ENCODE measurements at regions not wholly inside any gene's neighbourhood (a gene's known extent, or its start where the extent isn't known, plus 50 kb on each side); places are given as distances from the start of the nearest gene placed in this dataset.

GRCh38 chr6:22670605-22671004 is 101.2 kb downstream of the HDGFL1 start:
- DNase-seq: no peak

GRCh38 chr6:22673474-22673873 is 104.1 kb downstream of the HDGFL1 start:
- no peak for DNase-seq

GRCh38 chr6:22680950-22681349 is 111.6 kb downstream of the HDGFL1 start:
- DNase-seq: no peak

GRCh38 chr6:22681761-22682160 is 112.4 kb downstream of the HDGFL1 start:
- DNase-seq: no peak

- no peak for DNase-seq
Measured at GRCh38 chr6:22682979-22683378, 113.6 kb downstream of the HDGFL1 start.

GRCh38 chr6:22690446-22690845 is 121.1 kb downstream of the HDGFL1 start:
- DNase-seq: no peak

- DNase-seq: no peak
Measured at GRCh38 chr6:22694092-22694724, 124.8 kb downstream of the HDGFL1 start.

GRCh38 chr6:22696481-22696880 is 127.1 kb downstream of the HDGFL1 start:
- no peak for DNase-seq

- no peak for DNase-seq
Measured at GRCh38 chr6:22697306-22697705, 127.9 kb downstream of the HDGFL1 start.

GRCh38 chr6:22699151-22699550 is 129.8 kb downstream of the HDGFL1 start:
- no peak for DNase-seq

- DNase-seq: no peak
Measured at GRCh38 chr6:22706651-22707050, 137.3 kb downstream of the HDGFL1 start.

GRCh38 chr6:22708469-22708868 is 139.1 kb downstream of the HDGFL1 start:
- DNase-seq: no peak

- no peak for DNase-seq
Measured at GRCh38 chr6:22709803-22710202, 140.4 kb downstream of the HDGFL1 start.

- DNase-seq: no peak
Measured at GRCh38 chr6:22716721-22717120, 147.4 kb downstream of the HDGFL1 start.

- DNase-seq: peak; percentile 65
Measured at GRCh38 chr6:22717915-22718314, 148.5 kb downstream of the HDGFL1 start.

- no peak for DNase-seq
Measured at GRCh38 chr6:22722913-22723312, 153.5 kb downstream of the HDGFL1 start.

- DNase-seq: no peak
Measured at GRCh38 chr6:22726966-22727365, 157.6 kb downstream of the HDGFL1 start.

- DNase-seq: no peak
Measured at GRCh38 chr6:22727710-22728109, 158.3 kb downstream of the HDGFL1 start.

GRCh38 chr6:22732176-22732970 is 163.0 kb downstream of the HDGFL1 start:
- DNase-seq: no peak

- DNase-seq: no peak
Measured at GRCh38 chr6:22736740-22737139, 167.4 kb downstream of the HDGFL1 start.

- peak; percentile 34 for DNase-seq
Measured at GRCh38 chr6:22737331-22737730, 168.0 kb downstream of the HDGFL1 start.

GRCh38 chr6:22738194-22738593 is 168.8 kb downstream of the HDGFL1 start:
- no peak for DNase-seq

- no peak for DNase-seq
Measured at GRCh38 chr6:22747571-22747970, 178.2 kb downstream of the HDGFL1 start.

- no peak for DNase-seq
Measured at GRCh38 chr6:22748681-22749080, 179.3 kb downstream of the HDGFL1 start.

GRCh38 chr6:22749696-22750095 is 180.3 kb downstream of the HDGFL1 start:
- DNase-seq: no peak
